ENCODE measurements at regions not wholly inside any gene's neighbourhood (a gene's known extent, or its start where the extent isn't known, plus 50 kb on each side); places are given as distances from the start of the nearest gene placed in this dataset.

DNA sequence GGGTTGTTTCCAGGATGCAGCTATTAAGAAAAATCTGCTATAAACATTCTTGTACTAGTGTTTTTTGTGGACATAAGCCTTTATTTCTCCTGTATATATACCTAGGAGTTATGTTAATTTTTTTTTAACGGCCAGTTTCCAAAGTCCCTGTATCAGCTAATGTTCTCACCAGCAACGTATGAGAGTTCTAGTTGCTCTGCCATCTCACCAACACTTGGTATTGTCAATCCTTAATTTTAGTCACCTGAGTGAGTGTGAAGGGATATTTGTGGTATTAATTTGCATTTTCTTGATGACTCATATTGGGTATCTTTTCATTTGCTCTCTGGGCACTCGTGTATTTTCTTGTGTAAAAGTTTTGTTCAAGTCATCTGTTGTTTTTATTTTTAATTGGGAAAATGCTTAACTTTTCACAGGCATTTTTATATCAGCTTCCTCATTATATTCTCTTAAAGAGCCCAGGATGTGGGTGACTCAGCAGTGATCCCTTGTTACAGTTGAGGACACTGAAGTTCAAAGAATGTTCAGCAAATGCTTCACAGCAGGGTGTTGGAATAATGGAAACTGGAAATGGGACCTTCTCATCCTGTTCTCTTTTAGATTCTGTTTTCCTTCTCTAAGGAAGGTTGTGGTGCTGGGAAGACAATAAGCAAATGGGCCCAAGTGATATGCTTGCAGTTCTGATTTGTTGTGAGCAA is 176.3 kb upstream of the PRNP start:
- no peak for DNase-seq

- DNase-seq = no peak
Observed at GRCh38 chr20:4508773-4509172, 177.5 kb upstream of the PRNP start.

GRCh38 chr20:4507288-4507719 is 179.0 kb upstream of the PRNP start:
- DNase-seq = no peak

DNA sequence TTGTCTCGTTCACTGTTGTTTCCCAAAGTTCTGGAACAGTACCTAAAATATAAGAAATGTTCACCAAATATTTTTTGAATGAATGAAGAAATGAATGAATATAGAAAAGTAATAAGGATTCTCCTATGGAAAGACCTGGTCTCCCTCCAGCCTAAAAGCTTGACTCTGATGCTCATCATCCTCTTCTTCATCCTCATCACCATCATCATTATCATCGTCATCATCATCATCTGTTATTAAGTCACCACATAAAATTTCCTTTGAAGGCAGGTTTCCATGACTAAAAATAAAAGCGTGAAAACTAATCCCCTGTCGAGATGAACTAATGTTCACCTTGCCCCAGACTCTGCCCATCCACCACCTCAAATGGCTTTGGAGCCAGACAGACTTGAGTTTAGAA is 181.4 kb upstream of the PRNP start:
- no peak for DNase-seq

DNA sequence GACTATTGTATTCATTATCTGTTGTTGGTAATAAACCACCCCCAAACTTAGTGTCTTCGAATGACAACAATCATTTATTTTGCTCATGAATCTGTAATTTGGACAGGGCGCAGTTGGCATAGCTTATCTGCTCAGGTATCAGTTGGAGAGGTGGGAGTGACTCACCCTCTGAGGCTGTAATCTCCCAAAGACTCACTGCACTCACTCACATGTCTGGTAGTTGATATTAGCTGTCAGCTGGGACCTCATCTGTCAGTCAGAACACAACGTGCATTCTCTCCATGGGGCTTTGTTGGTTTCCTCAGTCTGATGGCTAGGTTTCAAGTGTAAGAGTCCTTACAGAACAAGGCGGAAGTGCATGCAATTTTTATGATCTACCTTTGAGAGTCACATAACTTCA is 183.5 kb upstream of the PRNP start:
- no peak for DNase-seq

DNA sequence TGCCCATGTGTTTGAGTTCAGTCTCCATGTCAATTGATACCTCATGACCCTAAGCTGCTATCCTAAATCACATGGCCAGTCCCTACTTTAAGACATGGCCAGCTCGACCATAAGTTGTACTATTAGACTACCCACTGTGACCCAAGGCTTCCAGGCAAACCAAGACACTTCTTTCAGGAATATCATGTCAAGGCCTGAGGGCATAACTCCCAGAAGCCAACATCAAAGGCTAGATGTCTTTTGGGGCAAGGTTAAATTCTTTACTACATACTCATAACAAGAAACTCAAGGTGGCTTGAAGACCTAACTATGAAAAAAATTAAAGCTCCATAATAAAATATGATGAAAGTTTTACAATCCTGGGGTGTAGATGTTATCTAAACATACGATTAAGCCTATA is 192.9 kb upstream of the PRNP start:
- no peak for DNase-seq

GRCh38 chr20:4491643-4492042 is 194.6 kb upstream of the PRNP start:
- DNase-seq = no peak

- no peak for DNase-seq
Observed at GRCh38 chr20:4490606-4491280, 195.5 kb upstream of the PRNP start.

DNA sequence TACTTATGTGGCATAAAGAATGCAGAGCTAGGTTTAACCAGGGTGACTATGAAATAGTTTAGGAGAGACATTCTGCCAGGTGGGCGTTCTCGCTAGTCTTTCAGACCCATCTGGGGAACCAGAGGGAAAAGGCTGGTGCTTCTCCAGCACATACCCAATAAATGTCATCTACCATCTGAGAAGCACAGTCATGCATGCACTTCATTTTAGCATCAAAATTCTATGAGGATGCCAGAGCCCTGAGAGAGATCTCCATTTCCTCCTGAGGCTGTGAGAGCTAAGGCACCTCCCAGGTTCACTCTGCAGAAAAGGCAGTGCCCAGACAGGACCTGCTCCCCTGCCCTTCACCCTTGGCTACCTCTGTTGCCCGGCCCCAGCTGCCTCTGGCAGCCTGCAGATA is 196.2 kb upstream of the PRNP start:
- DNase-seq = no peak

- no peak for DNase-seq
Observed at GRCh38 chr20:4488407-4489339, 197.6 kb upstream of the PRNP start.

- DNase-seq = no peak
Observed at GRCh38 chr20:4484379-4484997, 201.8 kb upstream of the PRNP start.

- DNase-seq = no peak
Observed at GRCh38 chr20:4483961-4484360, 202.3 kb upstream of the PRNP start.

- DNase-seq = no peak
Observed at GRCh38 chr20:4483486-4483885, 202.8 kb upstream of the PRNP start.

DNA sequence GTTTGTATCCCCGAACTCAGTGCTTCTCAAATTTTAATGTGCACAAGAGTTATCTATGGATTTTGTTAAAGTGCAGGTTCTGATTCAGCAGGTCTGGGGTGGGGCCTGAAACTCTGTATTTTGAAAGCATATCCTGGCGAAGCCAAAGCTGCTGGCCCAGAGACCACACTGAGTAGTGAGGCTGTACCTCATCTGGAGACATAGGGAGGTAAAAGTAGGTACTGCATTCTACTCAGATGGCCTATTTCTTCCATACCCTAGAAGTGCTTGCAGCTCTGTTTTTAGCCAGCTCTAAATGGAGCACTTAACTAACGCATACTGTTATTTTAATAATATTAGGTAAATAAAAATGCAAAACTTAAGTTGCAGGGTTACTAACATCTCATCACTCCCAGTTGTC is 206.2 kb upstream of the PRNP start:
- no peak for DNase-seq

- DNase-seq = no peak
Observed at GRCh38 chr20:4476903-4477500, 209.3 kb upstream of the PRNP start.

DNA sequence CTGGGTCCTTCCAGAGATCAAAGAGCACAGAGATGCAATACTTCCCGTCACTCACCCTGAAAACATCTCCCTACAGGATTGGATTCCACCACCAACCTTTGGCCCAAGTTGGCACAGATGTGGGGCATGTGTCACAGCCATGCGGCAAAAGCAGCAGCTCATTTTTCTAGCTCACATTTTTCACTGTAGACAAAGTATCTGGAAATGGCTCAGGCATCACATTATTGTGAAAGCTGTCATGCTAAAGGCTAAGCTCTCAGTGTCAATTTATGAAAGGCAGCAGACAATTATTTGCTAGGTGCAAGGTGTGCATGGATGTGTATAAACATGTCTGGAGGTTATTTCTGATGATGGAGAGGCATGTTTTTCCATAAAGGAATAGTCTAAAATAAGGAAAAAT is 213.3 kb upstream of the PRNP start:
- DNase-seq = no peak

- DNase-seq = no peak
Observed at GRCh38 chr20:4471221-4471620, 215.0 kb upstream of the PRNP start.

- DNase-seq = no peak
Observed at GRCh38 chr20:4470375-4470774, 215.9 kb upstream of the PRNP start.

DNA sequence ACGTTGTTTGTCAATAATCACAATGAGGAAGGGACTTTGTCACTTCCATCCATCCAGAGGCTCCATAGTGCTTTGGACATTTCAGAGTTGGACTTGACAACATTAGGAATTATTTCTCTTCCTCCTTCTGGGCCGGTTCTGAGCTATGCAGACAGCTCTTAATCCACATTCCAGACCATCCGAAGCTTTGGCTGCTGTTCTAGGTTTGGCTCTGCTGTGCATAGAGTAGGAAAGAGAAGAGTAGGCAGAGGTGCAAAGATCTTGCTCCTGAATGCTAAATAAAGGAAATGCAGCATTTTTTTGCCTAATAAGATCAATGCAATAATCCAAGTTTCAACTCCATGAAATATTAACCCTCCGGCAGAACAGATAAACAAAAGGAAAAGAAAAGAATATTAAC is 216.3 kb upstream of the PRNP start:
- DNase-seq = no peak

- no peak for DNase-seq
Observed at GRCh38 chr20:4468114-4468513, 218.1 kb upstream of the PRNP start.

DNA sequence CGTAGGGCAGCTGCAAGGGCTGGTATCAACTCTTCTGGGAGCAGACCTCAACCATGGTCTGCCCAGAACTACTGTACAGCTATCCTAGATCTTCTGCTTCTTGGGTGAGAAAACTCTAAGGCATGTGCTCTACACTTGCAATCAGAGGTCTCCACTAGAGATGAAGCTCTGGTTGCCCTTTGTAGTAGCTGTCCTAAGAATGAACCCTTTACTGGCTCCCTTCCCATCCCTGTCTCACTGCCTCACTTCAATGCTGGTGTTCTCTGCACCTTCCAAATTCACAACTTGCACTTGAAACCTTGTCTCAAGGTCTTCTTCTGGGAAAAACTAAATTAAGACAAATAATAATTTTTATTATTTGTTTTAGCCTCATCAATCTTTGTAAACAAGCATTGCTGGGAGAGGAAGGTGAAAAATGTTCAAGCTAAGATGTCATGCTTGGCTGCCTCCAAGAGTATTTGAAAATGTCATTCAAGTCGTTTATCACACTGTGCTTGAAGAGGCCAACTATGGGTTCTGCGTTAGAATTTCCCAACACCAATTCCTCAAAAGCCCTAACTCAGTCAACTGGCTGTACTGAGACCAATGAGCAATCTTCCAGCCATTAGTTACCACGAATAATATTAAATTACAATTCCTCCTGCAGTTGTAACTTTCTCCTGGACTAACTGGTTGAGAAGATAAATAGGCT is 216.9 kb upstream of the ADRA1D start:
- DNase-seq = no peak

DNA sequence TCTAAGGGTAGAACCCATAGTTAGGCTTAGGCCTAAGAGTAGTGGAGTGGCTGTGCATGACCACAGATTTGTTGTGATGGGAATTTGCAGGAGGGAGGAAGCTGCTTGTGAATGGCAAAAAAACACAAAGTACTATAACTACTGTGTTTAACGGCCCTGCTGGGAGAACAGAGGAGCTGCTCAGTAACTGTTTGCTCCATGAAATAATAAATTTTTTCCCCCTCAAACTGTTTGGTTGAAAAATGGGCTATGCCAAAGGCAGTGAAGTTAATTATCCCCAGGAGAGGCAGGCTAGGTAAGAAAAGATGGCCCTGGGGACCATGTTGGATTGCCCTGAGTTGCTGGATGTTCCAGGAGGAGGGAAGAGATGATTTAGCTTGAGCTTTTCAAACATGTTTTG is 216.1 kb upstream of the ADRA1D start:
- no peak for DNase-seq

Measured in CD4-positive, alpha-beta T cell treated with Interleukin-4 for 1 hour (primary cell).